Epidermal melanocyte (primary cell): ENCODE measurements at regions not wholly inside any gene's neighbourhood (a gene's known extent, or its start where the extent isn't known, plus 50 kb on each side); places are given as distances from the start of the nearest gene placed in this dataset.
"Not testable (repeated sequence)": the region's sequence is repeated elsewhere in the genome, so short reads cannot be mapped to it uniquely, and the experiment has no call there.

Experiments
- DNase-seq: peaks from one replicate; pipeline ENCODE4 v3.0.0; 2011; ENCODE audit warnings: low spot score; ENCODE audit not compliant: insufficient read length

DNA sequence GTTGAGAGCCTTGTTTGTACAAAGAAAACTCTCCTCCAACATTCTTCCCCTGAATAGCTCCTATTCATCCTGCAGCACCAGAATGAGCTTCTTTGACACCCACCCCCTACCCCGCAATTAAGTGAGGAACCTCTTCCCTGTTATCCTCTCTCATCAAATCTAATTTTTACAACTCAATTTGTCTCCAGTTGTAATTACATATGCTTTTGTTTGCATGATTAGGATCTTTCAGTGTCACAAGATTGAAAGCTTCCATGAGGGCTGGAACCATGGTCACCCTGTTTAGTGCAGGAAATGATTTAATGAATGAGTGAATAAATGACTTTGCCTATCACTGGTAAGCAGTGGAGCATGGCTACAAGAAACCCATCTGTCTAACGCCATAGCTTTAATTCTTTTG, 334.6 kb upstream of the KLHL29 start:
- no peak for DNase-seq

DNA sequence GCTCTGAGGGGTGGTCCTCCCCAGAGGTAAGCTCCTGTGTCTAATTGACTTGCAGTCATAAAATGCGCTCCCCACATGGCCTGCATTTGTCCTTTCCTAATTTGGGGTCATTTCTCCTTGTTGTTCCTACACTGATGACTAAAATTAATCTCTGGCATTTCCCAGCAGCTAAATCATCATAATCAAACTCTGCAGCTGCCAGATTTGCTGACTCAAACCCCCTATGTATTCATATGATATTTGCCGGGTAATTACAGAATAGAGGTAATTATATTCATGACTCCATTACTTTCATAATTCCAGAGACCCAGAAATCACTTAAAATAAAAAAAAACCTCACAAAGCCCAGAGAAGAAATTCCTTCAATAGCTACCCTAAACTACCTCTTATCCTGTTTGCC, 331.4 kb upstream of the KLHL29 start:
- no peak for DNase-seq

DNA sequence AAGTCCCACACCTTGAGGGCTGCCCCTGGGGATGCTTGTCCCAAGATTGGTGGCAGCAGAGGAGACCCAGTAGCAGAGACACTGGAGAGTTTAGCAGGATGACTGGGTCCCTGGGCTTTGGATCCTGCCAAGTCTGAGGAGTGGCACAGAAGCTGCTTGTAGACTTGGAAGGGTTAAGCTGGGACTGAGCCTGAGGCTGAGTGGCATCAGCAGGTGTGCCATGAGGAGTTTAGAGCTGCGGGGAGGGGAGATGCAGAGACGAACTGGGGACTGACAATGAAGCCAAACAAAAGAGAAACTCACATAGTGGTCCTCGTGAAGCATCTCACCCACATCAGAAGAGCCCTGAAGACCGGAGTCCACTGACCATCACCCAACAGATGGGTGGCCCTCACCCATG, 329.7 kb upstream of the KLHL29 start:
- no peak for DNase-seq

DNA sequence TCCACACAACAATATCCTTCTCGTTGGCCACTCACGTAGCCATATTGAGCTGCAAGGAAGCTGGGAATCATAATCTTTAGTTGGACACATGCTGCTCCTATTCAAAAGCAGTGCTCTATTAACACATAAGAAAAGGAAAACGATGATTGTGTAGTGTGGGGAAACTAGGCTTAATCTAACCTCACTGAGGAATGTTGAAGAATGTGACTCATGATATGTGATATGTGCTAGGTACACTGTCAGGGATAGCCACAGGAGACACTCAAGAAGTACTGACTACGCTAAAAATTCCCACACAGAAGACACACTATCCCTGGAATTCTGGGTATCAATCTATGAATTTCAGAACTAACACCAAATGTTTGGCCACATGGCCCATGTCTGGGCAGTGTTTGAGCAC, 328.1 kb upstream of the KLHL29 start:
- not testable (repeated sequence) for DNase-seq

DNA sequence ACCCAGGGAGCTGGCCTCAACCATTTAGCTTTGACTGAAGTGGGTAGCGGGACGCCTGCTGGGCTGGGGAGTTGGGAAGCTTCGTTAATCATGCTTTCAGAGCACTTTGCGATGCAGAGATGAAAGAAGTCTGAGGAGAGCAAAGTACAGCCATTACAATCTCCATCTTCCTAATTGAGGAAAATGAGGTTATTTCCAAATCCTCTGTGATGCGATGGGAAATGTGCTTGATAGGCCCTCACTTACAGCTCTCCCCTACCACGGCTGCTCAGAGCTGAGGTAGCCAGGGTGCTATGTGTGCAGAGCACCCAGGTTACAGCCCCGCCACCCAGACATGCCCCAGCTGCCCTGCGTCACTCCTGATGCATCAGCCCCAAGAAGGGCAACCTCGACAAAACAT, 326.5 kb upstream of the KLHL29 start:
- no peak for DNase-seq

DNA sequence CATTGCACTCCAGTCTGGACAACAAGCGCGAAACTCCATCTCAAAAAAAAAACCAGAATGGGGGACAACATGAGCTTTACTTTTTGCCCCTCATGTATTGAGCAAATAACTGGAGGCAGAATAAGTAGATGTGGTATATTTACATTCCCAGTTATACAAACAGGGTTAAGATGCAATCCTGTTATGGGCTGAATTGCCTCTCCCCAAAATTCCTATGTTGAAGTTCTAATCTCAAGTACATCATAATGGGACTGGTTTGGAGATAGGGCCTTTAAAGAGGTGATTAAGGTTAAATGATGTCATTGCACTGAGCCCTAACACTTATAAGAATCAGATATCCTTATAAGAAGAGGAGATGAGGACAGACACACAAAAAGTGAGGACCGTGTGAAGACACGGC, 319.8 kb upstream of the KLHL29 start:
- no peak for DNase-seq

DNA sequence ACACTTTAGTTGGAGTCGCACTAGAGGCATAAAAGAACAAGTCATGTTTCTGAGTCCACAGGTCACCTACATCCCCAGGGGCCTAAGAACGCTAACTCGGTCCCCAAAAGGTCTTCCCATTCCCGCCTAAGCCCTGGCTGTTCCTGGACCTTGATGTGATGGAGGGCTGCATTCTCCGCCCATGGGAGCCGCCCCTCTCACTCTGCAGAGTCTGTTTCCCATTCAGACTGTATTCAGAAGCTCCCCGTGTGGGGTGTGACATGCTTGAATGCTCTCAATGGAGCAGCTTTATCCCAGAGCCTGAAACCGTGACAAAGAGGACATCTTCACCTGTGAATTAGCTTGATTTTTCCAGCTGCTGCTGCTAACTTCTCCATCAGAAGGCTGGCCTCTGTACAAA, 319.0 kb upstream of the KLHL29 start:
- DNase-seq = no peak

DNA sequence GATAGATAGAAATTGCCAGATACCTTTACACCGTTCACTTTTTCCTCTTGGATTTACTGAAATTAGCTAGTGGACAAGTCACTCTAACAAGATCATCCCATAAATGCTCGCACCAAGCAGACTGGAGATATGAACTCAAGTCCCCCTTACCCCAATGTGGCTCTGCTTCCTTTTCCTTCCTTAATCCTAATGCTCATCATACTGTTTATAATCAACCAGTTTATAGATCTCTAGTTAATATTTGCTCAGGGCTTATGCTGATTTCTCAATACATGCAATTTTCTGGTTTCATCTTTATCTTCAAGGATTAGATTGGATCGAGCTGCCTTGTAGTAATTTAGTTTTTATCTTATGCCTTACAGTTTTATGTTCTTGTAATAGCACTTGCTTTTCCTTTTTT, 318.3 kb upstream of the KLHL29 start:
- no peak for DNase-seq

DNA sequence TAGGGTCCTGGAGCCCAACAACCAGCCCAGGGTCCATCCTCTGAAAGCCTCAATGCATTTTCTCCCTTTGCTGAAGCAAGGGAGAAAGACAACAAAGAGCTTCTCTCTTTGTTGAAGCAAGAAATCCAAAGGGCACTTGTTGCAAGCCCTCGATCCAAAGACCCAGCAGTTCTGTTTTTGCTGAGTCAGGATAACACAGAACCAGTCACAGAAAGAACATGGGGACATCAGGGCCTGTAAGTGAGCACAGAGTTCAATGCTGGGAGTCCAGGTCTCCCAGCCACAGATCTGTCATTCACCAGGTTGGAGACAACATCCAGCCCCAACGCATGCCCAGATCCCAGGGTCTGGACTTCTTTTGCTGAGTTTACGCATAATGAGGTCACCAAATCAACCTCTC, 315.8 kb upstream of the KLHL29 start:
- no peak for DNase-seq

DNA sequence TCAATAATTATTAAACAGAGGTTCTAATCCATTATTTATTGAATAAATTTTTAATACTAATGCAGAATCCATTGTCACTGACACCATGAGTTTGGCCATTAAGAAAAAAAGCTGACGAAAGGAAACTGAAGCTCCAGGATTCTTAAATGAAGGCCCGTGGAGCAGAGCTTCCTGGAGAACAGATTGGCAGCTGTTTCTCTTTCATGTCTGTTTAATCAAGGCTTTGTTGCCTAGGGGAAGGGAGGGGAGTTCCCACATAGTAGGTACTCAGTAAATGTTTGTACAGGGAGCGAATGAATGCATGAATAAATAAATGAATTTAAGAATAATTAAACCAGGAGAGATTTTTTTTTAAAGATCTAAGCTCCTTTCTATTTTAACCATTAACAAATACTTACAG, 315.1 kb upstream of the KLHL29 start:
- DNase-seq = no peak

DNA sequence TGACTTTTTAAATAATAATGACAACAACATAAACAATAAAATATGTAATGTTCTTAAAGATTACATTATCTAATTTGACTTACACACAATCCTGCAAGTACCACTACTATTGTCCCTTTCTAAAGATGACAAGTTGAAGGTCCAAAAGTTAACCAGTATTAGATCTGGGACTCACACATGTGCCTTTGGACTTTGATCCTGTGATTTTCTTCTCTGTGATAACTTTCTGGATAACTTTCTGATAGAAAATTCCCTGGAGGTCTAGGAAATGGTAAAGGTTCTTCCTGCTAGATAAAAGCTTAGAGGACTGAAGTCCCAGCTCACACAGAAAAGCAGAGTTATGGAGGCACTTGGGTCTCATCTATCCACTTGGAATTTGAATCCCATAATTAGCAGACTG, 311.9 kb upstream of the KLHL29 start:
- no peak for DNase-seq

DNA sequence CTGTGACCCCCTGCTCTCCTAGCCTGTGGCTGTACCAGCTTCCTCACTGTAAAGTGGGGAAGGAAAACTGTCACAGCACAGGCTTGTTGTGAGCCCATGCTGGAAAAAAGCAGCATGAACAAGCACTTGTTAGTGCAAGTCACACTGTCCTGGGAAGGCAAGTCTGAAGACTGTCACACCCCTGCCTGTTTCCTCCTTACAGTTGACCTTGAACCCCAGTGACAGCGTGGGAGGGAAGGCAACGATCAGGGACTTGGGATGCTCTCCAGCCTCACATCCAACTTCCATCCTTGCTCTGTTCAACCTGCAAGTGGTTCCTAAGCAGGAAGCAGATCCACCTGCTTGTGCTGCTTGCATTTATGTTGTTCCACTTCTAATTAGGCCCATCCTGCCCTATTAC, 311.3 kb upstream of the KLHL29 start:
- DNase-seq = no peak

DNA sequence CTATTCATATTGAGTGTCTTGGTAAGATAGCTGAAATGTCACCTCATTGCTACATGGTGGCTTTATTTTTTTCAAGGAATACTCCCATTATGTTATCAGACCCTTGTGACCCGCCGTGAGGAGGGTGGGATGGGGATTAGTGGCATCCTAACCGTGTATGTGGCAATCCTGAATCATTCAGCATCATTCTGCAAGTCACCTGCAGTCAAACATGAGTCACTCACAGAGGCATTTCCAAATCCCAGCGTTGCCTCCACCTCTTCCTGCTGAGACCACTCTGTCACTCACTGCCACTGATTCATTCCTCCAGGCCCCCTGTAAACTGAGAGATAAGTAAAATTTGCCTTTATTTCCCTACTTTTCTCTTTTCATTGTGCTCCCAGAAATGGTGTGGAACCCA, 307.4 kb upstream of the KLHL29 start:
- DNase-seq = no peak

DNA sequence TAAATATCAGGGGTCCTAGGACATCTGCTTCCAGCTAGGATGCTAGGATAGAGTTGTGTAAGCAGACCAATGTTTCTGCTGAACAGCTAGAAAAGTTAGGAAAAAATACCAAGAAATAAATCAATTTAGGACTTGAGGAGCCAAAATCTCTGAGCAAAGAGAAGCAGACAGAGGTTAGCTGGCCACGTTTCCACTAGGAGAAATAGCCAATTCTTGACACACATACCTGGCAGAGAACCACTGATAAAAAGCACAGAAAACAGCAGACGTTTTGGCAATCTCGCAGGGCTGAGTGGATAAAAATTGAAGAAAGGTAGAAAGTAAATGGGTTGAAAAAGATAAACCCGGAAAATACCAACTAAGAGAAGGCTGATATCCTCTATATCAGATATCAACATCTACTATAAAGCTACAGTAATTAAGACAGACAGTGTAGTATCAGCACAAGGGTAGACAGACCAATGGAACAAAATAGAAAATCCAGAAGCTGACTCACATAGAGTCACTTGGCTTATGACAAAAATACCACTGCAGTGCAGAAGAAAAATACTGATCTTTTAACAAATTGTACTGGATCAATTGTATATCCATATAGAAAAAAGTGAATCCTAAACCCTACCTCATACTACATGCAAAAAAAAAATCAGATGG, 306.1 kb upstream of the KLHL29 start:
- DNase-seq = no peak

DNA sequence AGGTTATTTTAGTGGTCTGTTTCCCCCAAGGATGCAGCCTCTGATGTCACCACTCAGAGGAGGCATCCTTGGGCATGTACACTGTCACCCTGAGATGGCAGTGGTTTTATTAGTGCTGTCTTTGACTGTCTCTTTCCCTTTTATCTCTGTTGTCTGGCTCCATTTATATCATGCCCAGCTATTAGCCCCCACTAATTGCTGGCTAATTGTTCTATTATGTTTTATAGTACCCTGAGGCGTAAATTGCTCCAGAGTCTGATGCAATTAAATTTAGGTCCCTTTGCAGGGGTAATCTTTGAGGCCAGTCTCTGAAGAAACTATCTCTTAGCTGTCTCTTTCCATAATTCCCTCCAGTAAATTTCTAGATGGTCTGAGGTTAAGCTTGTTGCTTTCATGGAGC, 301.0 kb upstream of the KLHL29 start:
- no peak for DNase-seq

DNA sequence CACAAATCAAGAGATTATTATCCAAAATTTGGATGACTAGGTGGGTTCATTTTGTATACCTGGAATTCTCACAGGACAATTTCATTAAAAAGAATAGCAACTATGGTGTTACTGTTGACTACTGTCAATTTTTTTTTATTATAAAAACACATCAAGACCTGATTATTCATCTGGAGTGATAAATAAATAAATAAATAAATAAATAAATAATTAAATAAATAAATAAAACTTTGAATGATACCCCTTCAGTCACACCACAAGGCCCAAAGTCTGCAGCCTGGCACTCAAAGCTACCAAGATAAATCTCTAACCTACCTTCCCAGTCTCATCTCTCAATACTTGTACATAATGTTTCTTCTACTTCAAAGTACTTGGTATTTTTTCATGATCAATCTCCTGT, 294.0 kb upstream of the KLHL29 start:
- DNase-seq = no peak

DNA sequence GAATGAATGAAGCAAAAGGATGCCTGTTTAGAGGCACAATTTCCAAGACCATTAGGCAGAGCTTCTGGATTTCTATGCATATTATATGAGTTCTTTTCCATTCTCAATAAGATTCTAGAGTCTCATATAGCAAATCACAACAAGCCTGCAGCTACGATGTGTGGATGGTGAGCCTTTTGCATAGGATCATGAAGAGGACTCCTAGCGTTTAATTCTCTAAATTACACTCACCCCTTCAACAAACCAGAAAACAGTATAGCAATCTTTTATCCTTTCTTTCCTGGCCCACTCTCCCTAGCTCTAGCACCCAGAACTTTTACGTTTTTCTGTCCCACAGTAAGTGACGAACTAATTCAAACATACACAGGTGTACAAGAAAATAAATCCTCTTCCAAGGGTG, 293.1 kb upstream of the KLHL29 start:
- DNase-seq = no peak

DNA sequence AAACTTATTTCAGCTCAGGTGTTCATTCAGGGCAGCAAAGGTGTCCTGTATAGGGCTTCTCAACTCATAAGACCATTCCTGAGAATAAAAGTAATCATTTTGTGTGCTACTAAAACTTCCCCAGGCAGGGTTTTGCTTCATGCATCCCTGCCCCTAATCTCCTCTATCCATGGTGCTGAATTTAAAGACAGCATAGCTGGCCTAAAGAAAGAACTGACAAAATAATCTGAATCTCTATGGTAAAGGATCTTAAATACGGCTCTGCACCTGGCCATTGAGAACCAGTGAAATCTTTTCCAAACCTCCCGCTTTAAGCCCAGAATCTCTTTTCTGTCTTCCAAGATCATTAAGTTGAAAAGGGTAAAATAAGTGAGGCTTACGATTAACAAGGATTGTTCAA, 292.1 kb upstream of the KLHL29 start:
- no peak for DNase-seq

DNA sequence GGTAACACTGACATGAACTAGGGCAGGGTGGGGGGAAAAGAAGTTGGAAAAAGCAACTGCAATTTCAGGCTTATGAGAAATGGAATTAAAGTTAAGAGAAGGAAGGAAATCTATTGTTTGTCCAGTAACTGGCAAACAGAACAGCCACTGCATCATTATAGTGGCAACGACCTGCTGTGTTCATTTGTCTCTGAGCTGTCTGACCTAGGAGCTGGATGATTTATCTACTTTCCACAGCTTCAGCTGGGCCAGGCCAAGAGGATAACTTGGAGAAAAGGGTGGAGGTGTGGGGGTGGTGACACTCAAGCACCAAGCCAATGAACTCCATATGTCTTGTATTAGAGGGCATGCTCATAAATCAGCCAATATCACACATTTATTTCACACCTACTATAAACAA, 291.5 kb upstream of the KLHL29 start:
- DNase-seq = no peak

DNA sequence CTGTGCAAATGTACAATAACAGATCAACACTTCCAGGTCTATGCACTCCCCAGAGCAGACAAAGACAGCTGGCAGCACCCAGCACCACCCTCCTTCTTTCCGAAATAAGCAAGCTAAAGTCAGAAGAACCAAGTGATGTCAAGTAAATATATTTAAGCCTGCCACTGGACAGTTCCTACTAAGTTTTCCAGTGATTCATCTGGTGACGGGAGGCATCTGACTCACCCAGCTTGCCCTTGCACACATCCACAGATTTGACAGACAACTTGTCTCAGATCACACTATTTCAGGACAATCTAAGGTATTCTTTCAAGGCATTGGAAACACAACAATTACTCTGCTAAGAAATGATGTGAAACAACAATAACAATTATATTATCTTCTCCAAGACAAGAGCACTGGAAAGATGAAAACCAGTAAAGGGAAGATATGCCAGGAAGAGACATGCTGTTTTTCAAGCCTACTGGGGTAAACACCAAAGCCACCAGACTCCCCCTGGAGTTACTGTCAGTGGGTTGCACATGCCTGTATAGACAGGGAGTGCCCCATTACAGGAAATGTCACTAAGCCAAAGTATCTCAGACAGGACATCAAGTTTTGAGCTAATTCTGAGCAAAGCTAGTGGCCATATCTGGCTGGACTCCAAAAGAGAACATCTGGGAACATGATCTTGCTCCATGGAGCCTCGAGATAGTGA, 287.9 kb upstream of the KLHL29 start:
- no peak for DNase-seq

DNA sequence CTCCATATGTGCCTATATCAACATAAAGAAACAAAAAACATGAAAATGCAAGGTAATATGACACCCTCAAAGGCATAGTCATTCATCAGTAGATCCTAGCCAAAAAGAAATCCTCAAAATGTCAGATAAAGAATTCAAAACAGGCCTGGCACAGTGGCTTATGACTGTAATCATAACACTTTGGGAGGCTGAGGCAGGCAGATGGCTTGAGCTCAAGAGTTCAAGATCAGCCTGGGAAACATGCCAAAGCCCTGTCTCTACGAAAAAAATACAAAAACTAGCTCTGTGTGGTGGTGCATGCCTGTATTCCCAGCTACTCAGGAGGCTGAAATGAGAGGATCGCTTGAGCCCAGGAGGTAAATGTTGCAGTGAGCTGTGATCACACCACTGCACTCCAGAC, 284.6 kb upstream of the KLHL29 start:
- DNase-seq = no peak

DNA sequence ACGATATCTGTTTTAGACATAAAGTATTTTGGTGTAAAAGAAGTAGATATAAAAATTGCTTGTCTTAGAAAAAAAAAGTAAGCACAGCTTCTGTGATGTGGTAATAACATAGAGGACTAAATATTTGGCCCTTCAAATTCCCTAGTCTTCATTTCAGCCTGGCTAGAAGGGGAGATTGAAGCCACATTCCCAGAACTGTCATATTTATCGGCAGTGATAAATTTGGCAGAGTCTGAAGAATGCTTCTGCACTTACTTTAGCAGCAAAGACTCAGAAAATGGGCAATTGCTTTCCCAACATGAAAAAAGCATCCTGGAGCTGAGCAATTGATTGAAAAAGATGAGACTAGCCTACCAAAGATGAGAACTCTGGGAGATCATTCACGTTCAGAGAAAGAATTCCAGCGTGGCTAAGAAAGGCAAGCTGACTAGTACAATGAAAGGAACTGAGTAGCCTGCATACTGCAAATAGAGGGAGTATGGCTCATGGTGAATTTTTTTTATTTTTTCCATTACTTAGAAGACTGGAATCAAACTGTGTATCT, 278.7 kb upstream of the KLHL29 start:
- no peak for DNase-seq

DNA sequence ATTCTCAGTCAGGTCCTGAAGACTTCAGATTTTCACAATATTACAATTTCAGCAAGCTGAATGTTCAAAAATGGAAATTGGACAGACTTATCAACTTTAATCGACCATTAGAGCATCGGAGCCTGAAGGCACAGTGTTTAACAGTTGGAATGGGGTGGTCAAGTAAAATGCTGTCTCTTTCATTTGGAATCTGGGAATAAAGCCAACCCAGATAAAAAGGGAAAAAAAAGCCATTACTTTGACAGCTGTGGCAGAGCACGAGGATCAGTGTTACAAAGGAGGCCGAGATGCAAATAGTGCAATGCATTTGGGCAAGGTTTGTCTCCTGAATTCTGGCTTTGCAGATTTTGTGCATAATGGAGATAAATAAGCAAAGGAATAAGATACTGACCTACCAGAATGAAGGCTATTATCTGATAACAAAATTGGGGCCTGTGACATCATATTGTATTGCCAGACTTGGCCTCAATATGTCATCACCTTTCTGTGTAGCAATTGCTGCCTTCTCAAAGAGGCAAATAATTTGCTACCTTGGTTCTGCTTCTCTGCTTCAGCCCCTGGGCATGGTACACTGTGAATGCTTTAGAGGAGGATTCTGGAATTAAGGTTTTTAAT, 277.5 kb upstream of the KLHL29 start:
- DNase-seq = no peak
